A549 (cell line): ENCODE measurements at regions not wholly inside any gene's neighbourhood (a gene's known extent, or its start where the extent isn't known, plus 50 kb on each side); places are given as distances from the start of the nearest gene placed in this dataset.

ENCODE experiments used
- ATAC-seq, 2 experiments: fragments of 200-7000 bp in 1 of 2; fragments of >200 bp in 1 of 2; cut with Nextera tagmentation in 1 of 2; cut with Tn5 transposase in 1 of 2; 3 replicates each; pipeline versions ENCODE4 v1.8.0 to v1.9.1; 2018 to 2020; ENCODE audit warnings: mild to moderate bottlenecking in 1 of 2, moderate library complexity in 1 of 2
- CTCF ChIA-PET: fragments of 300-600 bp; sonication (Branson Sonifier 250); formaldehyde crosslinking; extraction: SDS; loops from one replicate; lab custom pipeline; 2021; ENCODE audit warnings: antibody characterized with exemption, inconsistent platforms; lab: Yijun Ruan, JAX
- POLR2A ChIA-PET: fragments of 350-600 bp; formaldehyde crosslinking; extraction: SDS; loops from one replicate; lab custom pipeline; 2021; ENCODE audit warnings: antibody characterized with exemption, inconsistent platforms; lab: Yijun Ruan, JAX
- DNase-seq, 2 experiments: peaks; one replicate each; pipeline versions ENCODE4 v3.0.0 to v3.0.0-alpha.2; 2011 to 2016; ENCODE audit warnings: low read depth in 1 of 2, low spot score in 1 of 2
- FAIRE-seq: peaks from 2 replicates; lab custom pipeline; 2011; peaks lifted over from hg19 to GRCh38; lab: Jason Lieb, UNC
- H3K27ac ChIP-seq, 2 experiments: fragments of >200 bp; sonication (Bioruptor Twin); formaldehyde crosslinking; 3 replicates each; pipeline ENCODE4 v1.5.1; 2016 to 2017
- H3K4me1 ChIP-seq: fragments of >200 bp; sonication (Bioruptor Twin); formaldehyde crosslinking; 3 replicates; pipeline ENCODE4 v1.6.1; 2016
- H3K4me2 ChIP-seq: fragments of >200 bp; sonication (Bioruptor Twin); formaldehyde crosslinking; 3 replicates; pipeline ENCODE4 v1.6.1; 2016
- H3K4me3 ChIP-seq: fragments of >200 bp; sonication (Bioruptor Twin); formaldehyde crosslinking; 3 replicates; pipeline ENCODE4 v1.5.1; 2016
- H3K9me3 ChIP-seq: fragments of >200 bp; sonication (Bioruptor Twin); formaldehyde crosslinking; 3 replicates; pipeline ENCODE4 v1.6.1; 2016
- CBX2 ChIP-seq: fragments of 200-600 bp; sonication (generic); IDR thresholded peaks from 2 replicates; pipeline ENCODE4 v1.6.1; 2016; ENCODE audit warnings: low read depth, mild to moderate bottlenecking, borderline replicate concordance
- CEBPB ChIP-seq, 2 experiments: fragments of >200 bp in 1 of 2; sonication (Bioruptor Twin) in 1 of 2; formaldehyde crosslinking in 1 of 2; IDR thresholded peaks; 2 replicates each; pipeline ENCODE4 v1.6.1; 2012 to 2016
- CHD4 ChIP-seq: fragments of 200-600 bp; sonication (generic); IDR thresholded peaks from 2 replicates; pipeline ENCODE4 v1.6.1; 2016; ENCODE audit warnings: antibody characterized with exemption, mild to moderate bottlenecking, borderline replicate concordance
- EHMT2 ChIP-seq: fragments of 200-600 bp; sonication (generic); IDR thresholded peaks from 2 replicates; pipeline ENCODE4 v1.6.1; 2016; ENCODE audit warnings: antibody characterized with exemption, low read depth, mild to moderate bottlenecking, moderate library complexity
- FOXS1 ChIP-seq: fragments of 250-450 bp; sonication (Bioruptor Pico); IDR thresholded peaks from 2 replicates; pipeline ENCODE4 v1.5.0; 2020; ENCODE audit warnings: mild to moderate bottlenecking, moderate library complexity
- HDAC2 ChIP-seq: fragments of 200-600 bp; sonication (generic); IDR thresholded peaks from 2 replicates; pipeline ENCODE4 v1.6.1; 2016
- HOXA7 ChIP-seq: fragments of 250-450 bp; sonication (Bioruptor Pico); IDR thresholded peaks from 2 replicates; pipeline ENCODE4 v1.5.0; 2020; ENCODE audit warnings: mild to moderate bottlenecking, moderate library complexity
- KDM1A ChIP-seq: fragments of 200-600 bp; sonication (generic); IDR thresholded peaks from 2 replicates; pipeline ENCODE4 v1.6.1; 2016; ENCODE audit warnings: low read depth, mild to moderate bottlenecking
- KDM5A ChIP-seq: fragments of 200-600 bp; sonication (generic); IDR thresholded peaks from 2 replicates; pipeline ENCODE4 v1.6.1; 2016; ENCODE audit warnings: antibody characterized with exemption, mild to moderate bottlenecking
- MAFK ChIP-seq: fragments of 450-650 bp; IDR thresholded peaks from 2 replicates; pipeline ENCODE4 v1.6.1; 2014; ENCODE audit not compliant: partially characterized antibody
- MAZ ChIP-seq: fragments of 150-350 bp; IDR thresholded peaks from 2 replicates; pipeline ENCODE4 v1.6.1; 2014; ENCODE audit warnings: antibody characterized with exemption, low read depth, low read length, borderline replicate concordance
- NPAS2 ChIP-seq: fragments of 250-450 bp; sonication (Bioruptor Pico); IDR thresholded peaks from 2 replicates; pipeline ENCODE4 v1.8.0; 2022; ENCODE audit warnings: mild to moderate bottlenecking, moderate library complexity, borderline replicate concordance
- NR3C1 ChIP-seq: fragments of >200 bp; sonication (Bioruptor Twin); formaldehyde crosslinking; IDR thresholded peaks from 3 replicates; pipeline ENCODE4 v1.6.1; 2017
- PHF8 ChIP-seq: fragments of 200-600 bp; sonication (generic); IDR thresholded peaks from 2 replicates; pipeline ENCODE4 v1.6.1; 2016; ENCODE audit warnings: low read depth, mild to moderate bottlenecking, antibody characterized with exemption, moderate library complexity, borderline replicate concordance
- POLR2A ChIP-seq: IDR thresholded peaks from 2 replicates; pipeline ENCODE4 v1.6.1; 2012; ENCODE audit warnings: mild to moderate bottlenecking, low read length
- RCOR1 ChIP-seq: fragments of 150-350 bp; IDR thresholded peaks from 2 replicates; pipeline ENCODE4 v1.6.1; 2014; ENCODE audit warnings: antibody characterized with exemption, low read length, low read depth
- RNF2 ChIP-seq: fragments of 200-600 bp; sonication (generic); IDR thresholded peaks from 2 replicates; pipeline ENCODE4 v1.6.1; 2016; ENCODE audit warnings: low read depth, mild to moderate bottlenecking, antibody characterized with exemption, moderate library complexity, borderline replicate concordance
- SREBF2 ChIP-seq: fragments of 450-650 bp; IDR thresholded peaks from 2 replicates; pipeline ENCODE4 v1.6.1; 2014; ENCODE audit warnings: mild to moderate bottlenecking, moderate library complexity
- TP53 ChIP-seq: fragments of 250-450 bp; sonication (Bioruptor Pico); IDR thresholded peaks from 2 replicates; pipeline ENCODE4 v1.5.0; 2021; ENCODE audit warnings: mild to moderate bottlenecking, moderate library complexity
- ZFP36 ChIP-seq: fragments of 450-650 bp; IDR thresholded peaks from 2 replicates; pipeline ENCODE4 v1.6.1; 2014; ENCODE audit warnings: borderline replicate concordance; ENCODE audit not compliant: partially characterized antibody
- ZNF302 ChIP-seq: fragments of 250-450 bp; sonication (Bioruptor Pico); IDR thresholded peaks from 2 replicates; pipeline ENCODE4 v1.9.0; 2021; ENCODE audit warnings: inconsistent platforms, mild to moderate bottlenecking, moderate library complexity
- WGBS: methylation state at CpG from one replicate; pipeline ENCODE4 v1.1.6; 2017; ENCODE audit errors: missing lambda C conversion rate; 5-methylcytosine and 5-hydroxymethylcytosine counted together
- TF ChIP-seq, protein P1 (sequence below): fragments of >200 bp; sonication (Bioruptor Twin); formaldehyde crosslinking; IDR thresholded peaks from 3 replicates; pipeline ENCODE4 v1.6.1; 2016
- TF ChIP-seq, protein P2 (sequence below): fragments of 250-450 bp; sonication (Bioruptor Pico); IDR thresholded peaks from 2 replicates; pipeline ENCODE4 v1.5.0; 2020; ENCODE audit warnings: low read depth, mild to moderate bottlenecking, moderate library complexity
- TF ChIP-seq, protein P3 (sequence below): fragments of >200 bp; sonication (Bioruptor Twin); formaldehyde crosslinking; IDR thresholded peaks from 2 replicates; pipeline ENCODE4 v1.6.1; 2016
- TF ChIP-seq, protein P4 (sequence below): fragments of >200 bp; sonication (Bioruptor Twin); formaldehyde crosslinking; IDR thresholded peaks from 3 replicates; pipeline ENCODE4 v1.5.1; 2016

DNA sequence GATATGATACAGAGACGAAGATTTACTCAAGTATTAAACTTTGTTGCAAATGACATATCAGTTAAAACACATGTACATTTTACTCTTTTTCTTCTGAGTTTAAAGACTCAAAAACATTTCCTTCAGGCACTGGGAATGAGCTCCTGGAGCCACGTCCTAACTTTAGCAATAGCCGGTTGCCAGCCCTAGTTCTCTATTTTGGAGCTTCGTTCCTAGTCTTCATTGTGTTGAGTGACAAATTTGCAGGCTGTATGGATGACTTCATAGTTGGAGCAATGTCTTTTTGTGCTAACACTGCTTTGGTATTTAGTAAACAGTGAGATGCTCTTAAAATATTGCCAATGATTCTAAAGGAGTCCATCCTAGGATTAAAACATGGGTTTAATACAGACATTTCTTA is 190.9 kb downstream of the FAT4 start:
- Histone ChIP-seq H3K4me3 (no peak overlapping the region), H3K4me1 (no peaks in the 10 kb centered on the region), H3K27ac (no peak overlapping the region), H3K4me2 (no peak overlapping the region), H3K9me3 (no peaks in the 10 kb centered on the region)
- DNase-seq (no peak), ATAC-seq (no peak), FAIRE-seq (no peak)
- no peak for TF ChIP-seq KDM5A
- TF ChIP-seq RCOR1 = no peak
- TF ChIP-seq PHF8 = no peak
- TF ChIP-seq KDM1A = no peak
- no peak for TF ChIP-seq SREBF2
- TF ChIP-seq HOXA7 (CRISPR knock-in tag) = no peak
- TF ChIP-seq NPAS2 = no peak
- no peak for TF ChIP-seq RNF2
- no peak for TF ChIP-seq HDAC2
- TF ChIP-seq MAFK = no peak
- no peak for TF ChIP-seq POLR2A
- TF ChIP-seq ZNF302 = no peak
- no peak for TF ChIP-seq CEBPB (IDR thresholded peaks at IDR 0.05)
- TF ChIP-seq, protein P1, sequence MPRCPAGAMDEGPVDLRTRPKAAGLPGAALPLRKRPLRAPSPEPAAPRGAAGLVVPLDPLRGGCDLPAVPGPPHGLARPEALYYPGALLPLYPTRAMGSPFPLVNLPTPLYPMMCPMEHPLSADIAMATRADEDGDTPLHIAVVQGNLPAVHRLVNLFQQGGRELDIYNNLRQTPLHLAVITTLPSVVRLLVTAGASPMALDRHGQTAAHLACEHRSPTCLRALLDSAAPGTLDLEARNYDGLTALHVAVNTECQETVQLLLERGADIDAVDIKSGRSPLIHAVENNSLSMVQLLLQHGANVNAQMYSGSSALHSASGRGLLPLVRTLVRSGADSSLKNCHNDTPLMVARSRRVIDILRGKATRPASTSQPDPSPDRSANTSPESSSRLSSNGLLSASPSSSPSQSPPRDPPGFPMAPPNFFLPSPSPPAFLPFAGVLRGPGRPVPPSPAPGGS = no peak
- TF ChIP-seq, protein P2, sequence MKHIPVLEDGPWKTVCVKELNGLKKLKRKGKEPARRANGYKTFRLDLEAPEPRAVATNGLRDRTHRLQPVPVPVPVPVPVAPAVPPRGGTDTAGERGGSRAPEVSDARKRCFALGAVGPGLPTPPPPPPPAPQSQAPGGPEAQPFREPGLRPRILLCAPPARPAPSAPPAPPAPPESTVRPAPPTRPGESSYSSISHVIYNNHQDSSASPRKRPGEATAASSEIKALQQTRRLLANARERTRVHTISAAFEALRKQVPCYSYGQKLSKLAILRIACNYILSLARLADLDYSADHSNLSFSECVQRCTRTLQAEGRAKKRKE = no peak
- TF ChIP-seq, protein P3, sequence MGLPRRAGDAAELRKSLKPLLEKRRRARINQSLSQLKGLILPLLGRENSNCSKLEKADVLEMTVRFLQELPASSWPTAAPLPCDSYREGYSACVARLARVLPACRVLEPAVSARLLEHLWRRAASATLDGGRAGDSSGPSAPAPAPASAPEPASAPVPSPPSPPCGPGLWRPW = no peak
- no peak for TF ChIP-seq EHMT2
- no peak for TF ChIP-seq CHD4
- TF ChIP-seq, protein P4, sequence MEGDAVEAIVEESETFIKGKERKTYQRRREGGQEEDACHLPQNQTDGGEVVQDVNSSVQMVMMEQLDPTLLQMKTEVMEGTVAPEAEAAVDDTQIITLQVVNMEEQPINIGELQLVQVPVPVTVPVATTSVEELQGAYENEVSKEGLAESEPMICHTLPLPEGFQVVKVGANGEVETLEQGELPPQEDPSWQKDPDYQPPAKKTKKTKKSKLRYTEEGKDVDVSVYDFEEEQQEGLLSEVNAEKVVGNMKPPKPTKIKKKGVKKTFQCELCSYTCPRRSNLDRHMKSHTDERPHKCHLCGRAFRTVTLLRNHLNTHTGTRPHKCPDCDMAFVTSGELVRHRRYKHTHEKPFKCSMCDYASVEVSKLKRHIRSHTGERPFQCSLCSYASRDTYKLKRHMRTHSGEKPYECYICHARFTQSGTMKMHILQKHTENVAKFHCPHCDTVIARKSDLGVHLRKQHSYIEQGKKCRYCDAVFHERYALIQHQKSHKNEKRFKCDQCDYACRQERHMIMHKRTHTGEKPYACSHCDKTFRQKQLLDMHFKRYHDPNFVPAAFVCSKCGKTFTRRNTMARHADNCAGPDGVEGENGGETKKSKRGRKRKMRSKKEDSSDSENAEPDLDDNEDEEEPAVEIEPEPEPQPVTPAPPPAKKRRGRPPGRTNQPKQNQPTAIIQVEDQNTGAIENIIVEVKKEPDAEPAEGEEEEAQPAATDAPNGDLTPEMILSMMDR = no peak
- ChIA-PET POLR2A (no interaction called here), CTCF (no interaction called here)
- 66% methylated on average over 4 of the region's 4 CpGs for WGBS

DNA sequence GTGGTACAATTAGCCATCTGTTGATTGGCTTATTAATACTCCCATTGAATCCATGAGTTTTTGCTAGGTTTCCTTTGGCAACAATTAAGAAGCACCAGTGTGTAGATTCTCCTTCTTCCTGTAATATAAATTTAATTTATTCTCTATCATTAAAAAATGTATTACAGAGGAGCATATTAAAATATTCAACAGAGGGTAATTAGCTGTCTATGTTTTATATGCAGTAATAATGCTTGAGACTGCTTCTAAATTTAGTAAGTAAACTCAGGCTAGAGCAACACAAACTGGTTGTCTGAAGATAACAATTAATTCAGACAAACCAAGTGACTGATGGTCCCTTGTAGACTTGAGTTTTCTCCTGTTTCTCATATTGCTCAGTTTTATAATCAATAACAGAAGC is 192.4 kb downstream of the FAT4 start:
- no peak overlapping the region for H3K4me2 ChIP-seq
- no peak for ATAC-seq
- H3K9me3 ChIP-seq = no peaks in the 10 kb centered on the region
- no peak for DNase-seq
- no peaks in the 10 kb centered on the region for H3K4me1 ChIP-seq
- no peak for FAIRE-seq
- ChIA-PET POLR2A (no interaction called here), CTCF (no interaction called here)
- H3K27ac ChIP-seq = no peak overlapping the region
- no peak overlapping the region for H3K4me3 ChIP-seq
- TF ChIP-seq, protein P3 = no peak
- TF ChIP-seq NR3C1 = no peak
- no peak for TF ChIP-seq TP53
- no peak for TF ChIP-seq CBX2
- no peak for TF ChIP-seq MAFK

DNA sequence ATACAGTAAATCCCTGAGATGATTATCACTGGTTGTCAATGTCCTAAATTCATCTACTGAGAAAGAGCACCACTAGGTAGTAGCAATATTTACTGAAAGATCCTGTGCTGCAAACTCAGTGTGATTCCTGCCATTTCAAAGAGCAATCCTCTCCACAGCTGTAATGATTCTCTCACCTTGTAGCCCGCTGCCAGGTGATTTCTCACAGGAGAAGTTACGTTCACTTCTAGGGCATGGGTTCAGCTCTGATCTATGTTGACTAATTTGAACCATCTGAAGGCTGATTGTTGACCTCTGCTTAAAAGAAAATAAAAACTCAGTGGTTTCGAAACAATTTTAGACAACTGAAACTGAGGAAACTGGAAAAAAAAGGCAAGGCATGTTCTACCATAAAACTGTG is 197.0 kb downstream of the FAT4 start:
- TF ChIP-seq MAZ (no peak), TP53 (no peak), FOXS1 (no peak), ZFP36 (no peak), HOXA7 (CRISPR knock-in tag) (no peak)
- TF ChIP-seq, all 56 proteins: peak for 0
- Histone ChIP-seq H3K27ac (no peak overlapping the region), H3K4me1 (no peaks in the 10 kb centered on the region), H3K9me3 (no peaks in the 10 kb centered on the region), H3K4me2 (no peak overlapping the region), H3K4me3 (no peak overlapping the region)
- FAIRE-seq = no peak
- DNase-seq = no peak
- 53% methylated on average over 3 of the region's 3 CpGs for WGBS
- ATAC-seq = no peak
- ChIA-PET CTCF (no interaction called here), POLR2A (no interaction called here)
